ENCODE measurements at regions not wholly inside any gene's neighbourhood (a gene's known extent, or its start where the extent isn't known, plus 50 kb on each side); places are given as distances from the start of the nearest gene placed in this dataset.

- TF ChIP-seq POLR2AphosphoS5 (IDR thresholded peaks at IDR 0.05; ENCODE audit: borderline replicate concordance, low read depth, low read length) (no peak), EZH2 (IDR thresholded peaks at IDR 0.05) (no peak), FOXP2 (optimal IDR thresholded peaks at IDR 0.05; ENCODE audit: control extremely low read depth, extremely low read length, insufficient read depth) (no peak)
These were observed 132.1 kb upstream of the RAPGEF2 start for GRCh38 chr4:158970812-158971211.

Measured in SK-N-MC (cell line).